Gastroesophageal sphincter (tissue), 4 donors: ENCODE measurements at regions not wholly inside any gene's neighbourhood (a gene's known extent, or its start where the extent isn't known, plus 50 kb on each side); places are given as distances from the start of the nearest gene placed in this dataset.

Source experiments
- ATAC-seq: fragments of 150-250 bp; one replicate; pipeline ENCODE4 v1.9.1; 2016; ENCODE audit warnings: mild to moderate bottlenecking, moderate library complexity
- H3K27ac ChIP-seq, 4 donors: fragments of 200-600 bp; sonication (generic) in 3 of 4; 1 replicate in 3 of 4; 2 replicates in 1 of 4; pipeline ENCODE4 v1.5.1; 2016 to 2019
- H3K27me3 ChIP-seq: fragments of 200-600 bp; sonication (generic); one replicate; pipeline ENCODE4 v1.5.1; 2019
- H3K36me3 ChIP-seq, 2 donors: fragments of 200-600 bp; sonication (generic); one replicate each; pipeline ENCODE4 v1.5.1; 2019; ENCODE audit warnings: control low read depth in 1 of 2
- H3K4me1 ChIP-seq, 3 donors: fragments of 200-600 bp; sonication (generic); 1 replicate in 2 of 3; 2 replicates in 1 of 3; pipeline ENCODE4 v1.5.1; 2016 to 2019; ENCODE audit warnings: control low read depth in 2 of 3
- H3K4me3 ChIP-seq, 2 donors: fragments of 200-600 bp; sonication (generic); one replicate each; pipeline ENCODE4 v1.5.1; 2019; ENCODE audit warnings: mild to moderate bottlenecking in 1 of 2, moderate library complexity in 1 of 2
- H3K9me3 ChIP-seq, 3 donors: fragments of 200-600 bp; sonication (generic); one replicate each; pipeline ENCODE4 v1.5.1; 2017 to 2019; ENCODE audit warnings: control low read depth in 2 of 3
- CTCF ChIP-seq, 4 experiments: fragments of 200-600 bp in 2 of 4; fragments of 450-650 bp in 2 of 4; sonication (generic) in 1 of 4; IDR thresholded peaks; one replicate each; pipeline ENCODE4 v1.5.1; 2017 to 2019; ENCODE audit warnings: antibody characterized with exemption in 4 of 4, mild to moderate bottlenecking in 2 of 4, moderate library complexity in 2 of 4
- EP300 ChIP-seq: sonication (generic); formaldehyde crosslinking; IDR thresholded peaks from one replicate; pipeline ENCODE4 v1.6.1; 2017; ENCODE audit warnings: antibody characterized with exemption, mild to moderate bottlenecking
- POLR2A ChIP-seq, 2 donors: fragments of 450-650 bp; IDR thresholded peaks; one replicate each; pipeline ENCODE4 v1.6.1; 2017; ENCODE audit warnings: antibody characterized with exemption in 2 of 2, mild to moderate bottlenecking in 2 of 2, moderate library complexity in 1 of 2
- POLR2AphosphoS5 ChIP-seq: sonication (generic); formaldehyde crosslinking; IDR thresholded peaks from one replicate; pipeline ENCODE4 v1.6.1; 2017; ENCODE audit warnings: antibody characterized with exemption
- WGBS, 2 donors: methylation state at CpG; one replicate each; pipeline ENCODE4 v1.1.5; 2018; ENCODE audit warnings: low coverage in 1 of 2; 5-methylcytosine and 5-hydroxymethylcytosine counted together

- 80% methylated on average over 2 of the region's 4 CpGs; no CpG with 5 or more reads in 1 of the 2 donors for WGBS, 2 donors
- ATAC-seq = no peak
- Histone ChIP-seq H3K27ac (no peak overlapping the region), H3K4me1 (peaks cover 0 to 34% (median 7%) of the 10 kb centered on the region in 3 donors), H3K27me3 (no peaks in the 10 kb centered on the region), H3K9me3 (peaks cover 0 to 7% (median 0%) of the 10 kb centered on the region in 3 donors), H3K4me3 (no peak overlapping the region), H3K36me3 (no peaks in the 10 kb centered on the region)
- TF ChIP-seq EP300 (no peak), CTCF (IDR thresholded peaks at IDR 0.05) (no peak), POLR2AphosphoS5 (no peak), POLR2A (IDR thresholded peaks at IDR 0.05) (no peak)
These were observed 53.3 kb upstream of the EPS8L3 start for GRCh38 chr1:109816975-109817535.

DNA sequence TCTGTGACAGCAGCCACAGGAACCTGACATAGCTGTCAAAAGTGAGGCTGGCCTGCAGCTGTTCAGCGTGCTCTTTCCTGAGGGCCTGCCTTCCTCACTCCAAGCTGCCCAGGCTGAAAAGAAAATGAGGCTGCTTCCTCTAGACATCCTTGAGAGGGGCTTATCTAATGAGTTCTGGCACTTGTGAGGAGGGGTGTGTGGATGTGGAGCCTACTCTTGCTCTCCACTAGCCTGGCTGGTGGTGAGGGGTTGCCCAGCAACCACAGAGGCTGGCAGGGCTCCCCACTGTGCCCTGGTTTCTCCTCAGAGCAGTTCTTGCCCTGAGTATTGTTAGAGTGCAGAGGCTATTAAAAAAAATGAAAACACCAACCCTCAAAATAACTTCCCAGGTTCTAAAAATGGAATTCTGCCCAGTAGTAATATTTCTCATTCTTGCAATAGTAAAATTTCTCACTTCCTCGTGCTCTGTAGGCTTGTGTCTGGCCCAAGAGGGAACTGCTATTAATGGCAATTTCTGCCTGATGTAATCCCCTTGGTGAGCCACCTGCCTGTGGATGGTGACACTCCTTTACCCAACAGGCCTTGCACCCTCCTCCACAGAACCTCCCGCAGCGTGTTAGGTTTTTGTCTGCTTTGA is 52.6 kb upstream of the EPS8L3 start:
- Histone ChIP-seq H3K36me3 (no peaks in the 10 kb centered on the region), H3K27me3 (no peaks in the 10 kb centered on the region), H3K4me1 (peaks cover 0 to 27% (median 0%) of the 10 kb centered on the region in 3 donors), H3K9me3 (peaks cover 0 to 7% (median 0%) of the 10 kb centered on the region in 3 donors), H3K4me3 (no peak overlapping the region), H3K27ac (peak overlapping the region in 1 of 4 donors; percentile 50)
- TF ChIP-seq EP300 (no peak), CTCF (IDR thresholded peaks at IDR 0.05) (no peak), POLR2AphosphoS5 (no peak), POLR2A (IDR thresholded peaks at IDR 0.05) (no peak)
- WGBS, 2 donors = 29 to 67% methylated on average over 3 of the region's 4 CpGs
- peak; percentile 71 for ATAC-seq

DNA sequence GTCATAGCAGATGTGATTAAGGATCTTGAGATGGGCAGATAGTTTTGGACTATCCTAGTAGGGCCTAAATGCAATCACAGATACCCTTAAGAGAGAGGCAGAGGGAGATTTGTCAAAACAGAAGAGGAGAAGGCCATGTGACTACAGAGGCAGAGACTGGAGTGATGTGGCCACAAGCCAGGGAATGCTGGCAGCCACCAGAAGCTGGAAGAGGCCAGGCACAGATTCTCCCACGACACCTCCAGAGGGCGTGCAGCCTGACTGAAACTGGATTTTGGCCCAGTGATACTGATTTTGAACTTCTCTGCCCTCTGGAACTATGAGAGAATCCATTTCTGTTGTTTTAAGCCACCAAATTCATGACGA is 52.1 kb upstream of the EPS8L3 start:
- no peak for ATAC-seq
- Histone ChIP-seq H3K9me3 (peaks cover 0 to 7% (median 0%) of the 10 kb centered on the region in 3 donors), H3K27me3 (no peaks in the 10 kb centered on the region), H3K4me3 (no peak overlapping the region), H3K36me3 (no peaks in the 10 kb centered on the region), H3K27ac (peak overlapping the region in 1 of 4 donors; percentile 50), H3K4me1 (peaks cover 0 to 22% (median 0%) of the 10 kb centered on the region in 3 donors)
- 43 to 80% methylated on average over 2 of the region's 3 CpGs for WGBS, 2 donors
- no peak for TF ChIP-seq EP300
- TF ChIP-seq POLR2AphosphoS5 = no peak
- TF ChIP-seq CTCF (IDR thresholded peaks at IDR 0.05) = no peak
- no peak for TF ChIP-seq POLR2A (IDR thresholded peaks at IDR 0.05)

- 87 to 92% methylated on average over 3 to 5 of the region's 8 CpGs for WGBS, 2 donors
- Histone ChIP-seq H3K27me3 (no peaks in the 10 kb centered on the region), H3K9me3 (peaks cover 0 to 7% (median 0%) of the 10 kb centered on the region in 3 donors), H3K4me3 (no peak overlapping the region), H3K4me1 (peaks cover 0 to 21% (median 0%) of the 10 kb centered on the region in 3 donors), H3K27ac (no peak overlapping the region), H3K36me3 (no peaks in the 10 kb centered on the region)
- no peak for ATAC-seq
- TF ChIP-seq CTCF (IDR thresholded peaks at IDR 0.05) = no peak
These were observed 51.5 kb upstream of the EPS8L3 start for GRCh38 chr1:109814993-109815786.
